GM06990 (cell line): ENCODE measurements at regions not wholly inside any gene's neighbourhood (a gene's known extent, or its start where the extent isn't known, plus 50 kb on each side); places are given as distances from the start of the nearest gene placed in this dataset.
A peak's percentile ranks its signal among the peaks of the same experiment; 100 is the strongest.

Source experiments
- DNase-seq: peaks from one replicate; pipeline ENCODE4 v3.0.0-alpha.2; 2011; ENCODE audit not compliant: insufficient read length; ENCODE audit errors: extremely low read depth
- H3K27me3 ChIP-seq: replicated peaks from 2 replicates; pipeline ENCODE4 v1.6.0; 2011; ENCODE audit warnings: low read length; ENCODE audit not compliant: control insufficient read depth, insufficient read depth
- H3K36me3 ChIP-seq: 2 replicates; pipeline ENCODE4 v1.5.1; 2011; ENCODE audit warnings: low read length; ENCODE audit not compliant: control insufficient read depth, insufficient read depth
- H3K4me3 ChIP-seq: replicated peaks from 2 replicates; pipeline ENCODE4 v1.5.1; 2011; ENCODE audit warnings: low read depth, mild to moderate bottlenecking, control low read depth, low read length
- TF ChIP-seq, protein P1 (sequence below): IDR thresholded peaks from 2 replicates; pipeline ENCODE4 v1.5.1; 2011; ENCODE audit warnings: low read length, control low read depth, mild to moderate bottlenecking, inconsistent platforms; ENCODE audit not compliant: insufficient read depth, poor library complexity, severe bottlenecking

DNA sequence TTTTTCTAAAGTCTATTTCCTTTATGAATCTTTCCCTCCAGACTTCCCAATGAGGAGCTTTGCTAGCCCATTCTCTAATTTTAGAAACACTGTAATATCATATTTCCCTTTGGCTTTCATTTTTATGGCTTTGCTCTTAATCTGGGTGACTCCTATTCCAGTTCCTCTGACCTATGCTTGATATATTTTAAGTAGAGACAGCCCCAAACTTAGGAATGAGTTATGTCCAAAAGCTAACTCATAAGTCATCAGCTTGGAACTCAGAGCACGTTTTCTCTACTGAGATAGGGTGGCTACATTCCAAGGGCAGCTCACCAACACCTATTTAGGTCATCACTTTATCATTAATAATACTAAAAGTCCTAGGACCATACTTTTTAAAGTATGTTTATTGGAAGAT, 77.8 kb downstream of the OR13H1 start:
- Histone ChIP-seq H3K36me3 (no peaks in the 10 kb centered on the region), H3K4me3 (no peak overlapping the region), H3K27me3 (no peaks in the 10 kb centered on the region)
- no peak for DNase-seq
- TF ChIP-seq, protein P1, sequence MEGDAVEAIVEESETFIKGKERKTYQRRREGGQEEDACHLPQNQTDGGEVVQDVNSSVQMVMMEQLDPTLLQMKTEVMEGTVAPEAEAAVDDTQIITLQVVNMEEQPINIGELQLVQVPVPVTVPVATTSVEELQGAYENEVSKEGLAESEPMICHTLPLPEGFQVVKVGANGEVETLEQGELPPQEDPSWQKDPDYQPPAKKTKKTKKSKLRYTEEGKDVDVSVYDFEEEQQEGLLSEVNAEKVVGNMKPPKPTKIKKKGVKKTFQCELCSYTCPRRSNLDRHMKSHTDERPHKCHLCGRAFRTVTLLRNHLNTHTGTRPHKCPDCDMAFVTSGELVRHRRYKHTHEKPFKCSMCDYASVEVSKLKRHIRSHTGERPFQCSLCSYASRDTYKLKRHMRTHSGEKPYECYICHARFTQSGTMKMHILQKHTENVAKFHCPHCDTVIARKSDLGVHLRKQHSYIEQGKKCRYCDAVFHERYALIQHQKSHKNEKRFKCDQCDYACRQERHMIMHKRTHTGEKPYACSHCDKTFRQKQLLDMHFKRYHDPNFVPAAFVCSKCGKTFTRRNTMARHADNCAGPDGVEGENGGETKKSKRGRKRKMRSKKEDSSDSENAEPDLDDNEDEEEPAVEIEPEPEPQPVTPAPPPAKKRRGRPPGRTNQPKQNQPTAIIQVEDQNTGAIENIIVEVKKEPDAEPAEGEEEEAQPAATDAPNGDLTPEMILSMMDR, result no peak

DNA sequence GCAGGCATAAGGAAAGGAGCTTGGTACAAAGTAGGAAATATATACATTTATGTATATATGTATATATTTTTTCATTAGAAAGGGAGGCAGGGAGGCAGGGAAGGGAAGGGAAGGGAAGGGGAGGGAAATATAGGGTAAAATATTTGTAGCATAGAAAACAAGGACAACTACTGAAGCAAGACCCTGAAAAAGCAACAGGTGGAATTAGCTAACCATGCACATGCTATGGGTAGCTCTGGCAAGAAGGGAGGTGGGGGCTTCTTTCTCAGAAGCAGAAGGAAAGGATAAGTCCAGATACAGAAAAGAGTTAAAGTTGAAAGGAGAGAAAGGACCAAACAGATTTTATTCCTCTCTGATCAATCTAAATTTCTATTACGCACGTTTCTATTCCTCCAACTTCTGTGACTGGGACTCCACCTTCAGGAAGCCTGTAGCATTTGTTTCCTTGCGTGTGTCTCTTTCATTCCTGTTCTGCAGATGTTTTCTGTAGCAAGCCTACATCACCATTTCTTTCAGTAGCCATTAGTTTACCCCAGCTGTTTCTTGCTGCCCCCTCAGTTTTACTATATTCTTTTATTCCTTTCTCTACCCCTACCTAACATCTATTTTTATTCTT, 82.9 kb downstream of the OR13H1 start:
- TF ChIP-seq, protein P1, result no peak
- H3K4me3 ChIP-seq, result no peak overlapping the region
- no peak for DNase-seq
- H3K36me3 ChIP-seq, result no peaks in the 10 kb centered on the region
- H3K27me3 ChIP-seq, result peaks cover 1% of the 10 kb centered on the region; the same call in 1 of the 2 replicates

DNA sequence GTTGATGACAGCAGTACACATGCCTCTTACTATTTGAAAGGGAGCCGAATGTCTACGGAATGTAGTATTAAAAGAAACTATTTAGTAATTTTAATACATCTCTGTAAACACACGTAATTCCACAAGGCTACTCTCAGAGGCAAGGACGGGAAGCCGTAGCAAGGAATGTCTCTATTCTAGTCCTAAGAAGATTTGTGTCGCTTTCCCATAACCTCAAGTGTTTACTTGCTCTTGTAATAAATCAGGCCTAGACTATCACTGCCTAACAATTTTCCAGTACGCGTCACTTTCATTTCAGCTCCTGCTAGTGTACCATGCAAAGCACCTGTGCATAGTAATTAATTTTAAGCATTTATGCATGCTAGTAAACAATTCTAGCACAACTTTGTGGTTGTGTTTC, 86.7 kb downstream of the OR13H1 start:
- Histone ChIP-seq H3K27me3 (peaks cover 1% of the 10 kb centered on the region; the same call in 1 of the 2 replicates), H3K4me3 (no peak overlapping the region), H3K36me3 (no peaks in the 10 kb centered on the region)
- no peak for DNase-seq
- TF ChIP-seq, protein P1, result no peak

DNA sequence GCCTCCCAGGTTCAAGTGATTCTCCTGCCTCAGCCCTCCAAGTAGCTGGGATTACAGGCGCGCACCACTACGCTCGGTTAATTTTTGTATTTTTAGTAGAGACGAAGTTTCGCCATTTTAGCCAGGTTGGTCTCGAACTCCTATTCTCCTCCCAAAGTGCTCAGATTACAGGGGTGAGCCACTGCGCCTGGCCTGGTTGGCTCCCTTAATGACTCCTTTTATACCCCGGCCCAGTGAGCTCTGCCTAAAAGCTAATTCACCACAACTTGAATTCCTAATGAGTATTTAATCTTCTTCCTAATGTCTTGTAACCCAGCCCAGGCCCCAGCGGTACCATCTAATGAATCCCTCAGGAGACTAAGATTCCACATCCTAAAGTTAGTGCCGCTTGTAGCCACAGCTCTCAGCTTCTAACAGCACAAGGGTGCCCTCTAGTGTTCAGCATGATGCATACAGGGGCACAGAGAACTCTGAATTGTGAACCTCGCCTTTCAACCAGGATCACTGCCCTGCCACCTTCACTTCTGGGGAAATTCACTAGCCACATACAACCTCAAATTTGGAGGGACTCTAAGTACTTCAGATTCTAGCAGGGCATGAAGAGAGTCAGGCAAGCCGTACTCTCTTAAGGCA, 89.5 kb downstream of the OR13H1 start:
- Histone ChIP-seq H3K27me3 (no peaks in the 10 kb centered on the region), H3K4me3 (no peak overlapping the region), H3K36me3 (no peaks in the 10 kb centered on the region)
- DNase-seq, result no peak
- TF ChIP-seq, protein P1, result peak; percentile 89

DNA sequence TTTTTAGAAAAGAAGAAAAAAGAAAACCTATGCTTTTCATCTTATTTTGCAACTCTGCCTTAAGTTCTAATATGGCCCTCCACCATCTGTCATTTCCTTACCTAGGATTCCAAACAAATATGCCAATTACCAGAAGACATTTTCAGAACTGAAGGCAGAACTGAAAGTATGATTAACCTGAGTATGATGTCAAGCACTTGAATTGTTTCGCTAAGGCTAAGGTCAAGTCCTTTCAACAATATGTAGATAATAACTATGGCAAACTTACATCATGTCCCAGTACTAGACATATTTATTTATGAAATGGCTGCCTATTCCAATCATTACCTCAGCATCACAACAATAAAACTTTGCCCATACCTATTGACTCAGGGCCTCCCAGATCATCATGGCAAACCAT, 91.0 kb downstream of the OR13H1 start:
- no peak for DNase-seq
- Histone ChIP-seq H3K27me3 (no peaks in the 10 kb centered on the region), H3K4me3 (no peak overlapping the region), H3K36me3 (no peaks in the 10 kb centered on the region)
- TF ChIP-seq, protein P1, result no peak
